GM12878 (cell line): ENCODE measurements at regions not wholly inside any gene's neighbourhood (a gene's known extent, or its start where the extent isn't known, plus 50 kb on each side); places are given as distances from the start of the nearest gene placed in this dataset.
"Not testable (repeated sequence)": the region's sequence is repeated elsewhere in the genome, so short reads cannot be mapped to it uniquely, and the experiment has no call there.

Source experiments
- ATAC-seq: fragments of 200-7000 bp; cut with Tn5 transposase; 3 replicates; pipeline ENCODE4 v1.9.1; 2020; ENCODE audit warnings: mild to moderate bottlenecking, moderate library complexity
- BruUV-seq: library from RNA; stranded (reverse); fragments of 400-500 nt; replicated peaks from 2 replicates; lab custom pipeline; 2021; lab: Mats Ljungman, UMichigan
- CTCF ChIA-PET: fragments of 300-600 bp; sonication (Branson Sonifier 250); formaldehyde crosslinking; extraction: SDS; loops from one replicate; lab custom pipeline; 2021; ENCODE audit warnings: inconsistent platforms; lab: Yijun Ruan, JAX
- POLR2A ChIA-PET: fragments of 350-600 bp; formaldehyde crosslinking; extraction: SDS; loops from one replicate; lab custom pipeline; 2021; ENCODE audit warnings: inconsistent platforms; lab: Charles Lee
- RAD21 ChIA-PET: fragments of 300-600 bp; sonication (Branson Sonifier 250); formaldehyde crosslinking; loops from one replicate; lab custom pipeline; 2023; ENCODE audit warnings: antibody characterized with exemption; ENCODE audit not compliant: unreplicated experiment; lab: Charles Lee
- SMC1A ChIA-PET: fragments of 300-600 bp; sonication (Branson Sonifier 250); formaldehyde crosslinking; loops from one replicate; lab custom pipeline; 2023; ENCODE audit not compliant: unreplicated experiment, uncharacterized antibody; lab: Charles Lee
- DNase-seq: peaks from one replicate; pipeline ENCODE4 v3.0.0-alpha.2; 2011; ENCODE audit warnings: low read depth, low spot score
- FAIRE-seq: peaks from 3 replicates; lab custom pipeline; 2011; peaks lifted over from hg19 to GRCh38; lab: Jason Lieb, UNC
- H2AFZ ChIP-seq: 2 replicates; pipeline ENCODE4 v1.6.0; 2011; ENCODE audit warnings: low read depth, low read length, control low read depth; ENCODE audit not compliant: control insufficient read depth
- H3K27ac ChIP-seq: 2 replicates; pipeline ENCODE4 v1.5.1; 2011; ENCODE audit warnings: control low read depth; ENCODE audit not compliant: control insufficient read depth, insufficient read depth
- H3K27me3 ChIP-seq, 2 experiments: replicated peaks in 1 of 2; 2 replicates each; pipeline versions ENCODE4 v1.6.0 to v1.6.1; 2011; ENCODE audit warnings: low read length in 1 of 2; ENCODE audit not compliant: control insufficient read depth in 2 of 2, insufficient read depth in 2 of 2
- H3K36me3 ChIP-seq, 2 experiments: 2 replicates each; pipeline ENCODE4 v1.5.1; 2011; ENCODE audit warnings: low read length in 1 of 2; ENCODE audit not compliant: control insufficient read depth in 2 of 2, insufficient read depth in 2 of 2
- H3K4me1 ChIP-seq: 2 replicates; pipeline ENCODE4 v1.6.1; 2011; ENCODE audit warnings: mild to moderate bottlenecking, low read length, moderate library complexity, mixed read lengths; ENCODE audit not compliant: control insufficient read depth, insufficient read depth
- H3K4me2 ChIP-seq: 2 replicates; pipeline ENCODE4 v1.6.0; 2011; ENCODE audit warnings: control low read depth; ENCODE audit not compliant: control insufficient read depth, insufficient read depth
- H3K4me3 ChIP-seq: fragments of 200-600 bp; sonication (generic); 2 replicates; pipeline ENCODE4 v1.5.1; 2016
- H3K79me2 ChIP-seq: 2 replicates; pipeline ENCODE4 v1.6.0; 2011; ENCODE audit warnings: low read length; ENCODE audit not compliant: control insufficient read depth, insufficient read depth
- H3K9ac ChIP-seq: 2 replicates; pipeline ENCODE4 v1.8.0; 2011; ENCODE audit warnings: low read length, control low read depth, mixed read lengths; ENCODE audit not compliant: control insufficient read depth, insufficient read depth
- H3K9me3 ChIP-seq: replicated peaks from 3 replicates; pipeline ENCODE4 v1.5.1; 2011; ENCODE audit warnings: mild to moderate bottlenecking, low read length; ENCODE audit not compliant: control insufficient read depth, insufficient read depth
- H4K20me1 ChIP-seq: 2 replicates; pipeline ENCODE4 v1.6.0; 2011; ENCODE audit not compliant: control insufficient read depth, insufficient read depth
- HCFC1 ChIP-seq: fragments of 150-350 bp; IDR thresholded peaks from 2 replicates; pipeline ENCODE4 v1.6.1; 2014; ENCODE audit warnings: low read length
- IKZF2 ChIP-seq, 2 experiments: fragments of 450-650 bp; IDR thresholded peaks; 2 replicates each; pipeline ENCODE4 v1.6.1; 2017; ENCODE audit warnings: mild to moderate bottlenecking in 2 of 2, moderate library complexity in 2 of 2
- NBN ChIP-seq: fragments of 450-650 bp; IDR thresholded peaks from 2 replicates; pipeline ENCODE4 v1.6.1; 2016
- RAD51 ChIP-seq: fragments of 450-650 bp; IDR thresholded peaks from 2 replicates; pipeline ENCODE4 v1.6.1; 2016; ENCODE audit warnings: moderate library complexity, mild to moderate bottlenecking, inconsistent platforms
- ZNF217 ChIP-seq: fragments of 450-650 bp; IDR thresholded peaks from 2 replicates; pipeline ENCODE4 v1.6.1; 2017; ENCODE audit warnings: antibody characterized with exemption, mild to moderate bottlenecking
- ZZZ3 ChIP-seq: IDR thresholded peaks from 2 replicates; pipeline ENCODE4 v1.6.1; 2011; ENCODE audit warnings: low read depth; ENCODE audit not compliant: control insufficient read depth, insufficient read length
- WGBS: methylation state at CpG from one replicate; pipeline ENCODE4 v1.1.6; 2016; ENCODE audit warnings: low lambda C conversion rate; ENCODE audit not compliant: insufficient replicate concordance, insufficient coverage; ENCODE audit errors: missing lambda C conversion rate; 5-methylcytosine and 5-hydroxymethylcytosine counted together
- in situ Hi-C: fragments of 300-500 bp; cut with MboI; formaldehyde crosslinking; loops from 9 replicates; pipeline ENCODE4 v1.14.3; 2018; ENCODE audit warnings: mixed read lengths
- intact Hi-C: fragments of 100-400 bp; cut with micrococcal nuclease; formaldehyde crosslinking; loops from one replicate; pipeline ENCODE4 v1.14.2; 2022; ENCODE audit not compliant: unreplicated experiment
- TF ChIP-seq, protein P1 (sequence below): fragments of 450-650 bp; IDR thresholded peaks from 2 replicates; pipeline ENCODE4 v1.6.1; 2017; ENCODE audit warnings: mild to moderate bottlenecking, moderate library complexity
- TF ChIP-seq, protein P2 (sequence below): fragments of 450-650 bp; IDR thresholded peaks from 2 replicates; pipeline ENCODE4 v1.6.1; 2016; ENCODE audit warnings: mild to moderate bottlenecking

DNA sequence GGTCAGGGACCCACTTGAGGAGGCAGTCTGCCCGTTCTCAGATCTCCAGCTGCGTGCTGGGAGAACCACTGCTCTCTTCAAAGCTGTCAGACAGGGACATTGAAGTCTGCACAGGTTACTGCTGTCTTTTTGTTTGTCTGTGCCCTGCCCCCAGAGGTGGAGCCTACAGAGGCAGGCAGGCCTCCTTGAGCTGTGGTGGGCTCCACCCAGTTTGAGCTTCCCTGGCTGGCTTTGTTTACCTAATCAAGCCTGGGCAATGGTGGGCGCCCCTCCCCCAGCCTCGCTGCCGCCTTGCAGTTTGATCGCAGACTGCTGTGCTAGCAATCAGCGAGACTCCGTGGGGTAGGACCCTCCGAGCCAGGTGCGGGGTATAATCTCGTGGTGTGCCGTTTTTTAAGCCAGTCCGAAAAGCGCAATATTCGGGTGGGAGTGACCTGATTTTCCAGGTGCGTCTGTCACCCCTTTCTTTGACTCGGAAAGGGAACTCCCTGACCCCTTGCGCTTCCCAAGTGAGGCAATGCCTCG, 375.4 kb downstream of the HTR1B start:
- H3K9ac ChIP-seq, H3K4me3 ChIP-seq, H3K27me3 ChIP-seq, FAIRE-seq, SMC1A ChIA-PET, POLR2A ChIA-PET, CTCF ChIA-PET, H3K4me2 ChIP-seq, intact Hi-C loops, RAD21 ChIA-PET, DNase-seq, H2AFZ ChIP-seq, BruUV-seq, H3K36me3 ChIP-seq, H3K27ac ChIP-seq, H3K79me2 ChIP-seq, H3K9me3 ChIP-seq, ATAC-seq, H3K4me1 ChIP-seq, H4K20me1 ChIP-seq, in situ Hi-C loops: not testable (repeated sequence)
- WGBS = 60% methylated on average over 18 of the region's 19 CpGs

DNA sequence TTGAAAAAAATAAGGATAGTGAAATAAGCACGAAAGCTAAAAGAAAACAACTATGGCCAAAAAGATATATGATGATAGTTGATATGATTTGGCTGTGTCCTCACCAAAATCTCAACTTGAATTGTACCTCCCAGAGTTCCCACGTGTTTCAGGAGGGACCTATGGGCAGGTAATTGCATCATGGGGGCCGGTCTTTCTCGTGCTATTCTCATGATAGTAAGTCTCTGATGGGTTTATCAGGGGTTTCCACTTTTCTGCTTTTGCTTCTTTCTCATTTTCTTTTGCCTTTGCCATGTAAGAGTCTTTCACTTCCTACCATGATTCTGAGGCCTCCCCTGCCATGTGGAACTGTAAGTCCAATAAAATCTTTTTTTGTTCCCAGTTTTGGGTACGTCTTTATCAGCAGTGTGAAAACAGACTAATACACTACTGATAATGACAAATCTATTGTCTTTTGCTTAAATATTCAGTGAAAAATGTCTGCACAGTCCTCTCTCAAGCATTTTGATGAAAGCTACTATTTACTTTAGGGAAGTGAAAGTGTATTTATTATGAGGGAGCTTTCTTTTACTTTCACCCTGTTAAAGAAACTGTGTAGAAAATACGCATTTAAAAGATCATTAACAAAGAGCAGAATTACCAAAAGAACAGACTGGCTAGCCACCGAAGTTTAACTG, 389.1 kb downstream of the HTR1B start:
- H2AFZ ChIP-seq = no peak overlapping the region
- FAIRE-seq (no peak), ATAC-seq (peak; percentile 95), DNase-seq (no peak)
- 20% methylated on average over 7 of the region's 7 CpGs for WGBS
- no peaks in the 10 kb centered on the region for H4K20me1 ChIP-seq
- intact Hi-C loops (no loop called here), in situ Hi-C loops (no loop called here)
- no peak overlapping the region for H3K4me3 ChIP-seq
- ChIA-PET SMC1A (interaction anchor here (0.6 to 1.8 kb wide), 5 partner anchors 19 to 391 kb away, joined by 3 to 4 read pairs (median 3); no protein-coding TSS in a partner anchor), RAD21 (interaction anchor here (1.1 kb wide), 1 partner anchor 287 kb away, joined by 3 read pairs; no protein-coding TSS in a partner anchor), POLR2A (interaction anchor here (0.6 kb wide), 2 partner anchors 11 to 50 kb away, joined by 4 read pairs; no protein-coding TSS in a partner anchor), CTCF (no interaction called here)
- no peaks in the 10 kb centered on the region for H3K9me3 ChIP-seq
- H3K9ac ChIP-seq = no peak overlapping the region
- H3K4me1 ChIP-seq = no peaks in the 10 kb centered on the region
- H3K4me2 ChIP-seq = no peak overlapping the region
- no TSS peak for BruUV-seq
- no peaks in the 10 kb centered on the region for H3K79me2 ChIP-seq
- no peak overlapping the region for H3K27ac ChIP-seq
- no peaks in the 10 kb centered on the region for H3K27me3 ChIP-seq
- no peaks in the 10 kb centered on the region for H3K36me3 ChIP-seq
- peak; percentile 69; the same call in 1 of the 2 replicates for TF ChIP-seq ZNF217
- TF ChIP-seq, protein P1, sequence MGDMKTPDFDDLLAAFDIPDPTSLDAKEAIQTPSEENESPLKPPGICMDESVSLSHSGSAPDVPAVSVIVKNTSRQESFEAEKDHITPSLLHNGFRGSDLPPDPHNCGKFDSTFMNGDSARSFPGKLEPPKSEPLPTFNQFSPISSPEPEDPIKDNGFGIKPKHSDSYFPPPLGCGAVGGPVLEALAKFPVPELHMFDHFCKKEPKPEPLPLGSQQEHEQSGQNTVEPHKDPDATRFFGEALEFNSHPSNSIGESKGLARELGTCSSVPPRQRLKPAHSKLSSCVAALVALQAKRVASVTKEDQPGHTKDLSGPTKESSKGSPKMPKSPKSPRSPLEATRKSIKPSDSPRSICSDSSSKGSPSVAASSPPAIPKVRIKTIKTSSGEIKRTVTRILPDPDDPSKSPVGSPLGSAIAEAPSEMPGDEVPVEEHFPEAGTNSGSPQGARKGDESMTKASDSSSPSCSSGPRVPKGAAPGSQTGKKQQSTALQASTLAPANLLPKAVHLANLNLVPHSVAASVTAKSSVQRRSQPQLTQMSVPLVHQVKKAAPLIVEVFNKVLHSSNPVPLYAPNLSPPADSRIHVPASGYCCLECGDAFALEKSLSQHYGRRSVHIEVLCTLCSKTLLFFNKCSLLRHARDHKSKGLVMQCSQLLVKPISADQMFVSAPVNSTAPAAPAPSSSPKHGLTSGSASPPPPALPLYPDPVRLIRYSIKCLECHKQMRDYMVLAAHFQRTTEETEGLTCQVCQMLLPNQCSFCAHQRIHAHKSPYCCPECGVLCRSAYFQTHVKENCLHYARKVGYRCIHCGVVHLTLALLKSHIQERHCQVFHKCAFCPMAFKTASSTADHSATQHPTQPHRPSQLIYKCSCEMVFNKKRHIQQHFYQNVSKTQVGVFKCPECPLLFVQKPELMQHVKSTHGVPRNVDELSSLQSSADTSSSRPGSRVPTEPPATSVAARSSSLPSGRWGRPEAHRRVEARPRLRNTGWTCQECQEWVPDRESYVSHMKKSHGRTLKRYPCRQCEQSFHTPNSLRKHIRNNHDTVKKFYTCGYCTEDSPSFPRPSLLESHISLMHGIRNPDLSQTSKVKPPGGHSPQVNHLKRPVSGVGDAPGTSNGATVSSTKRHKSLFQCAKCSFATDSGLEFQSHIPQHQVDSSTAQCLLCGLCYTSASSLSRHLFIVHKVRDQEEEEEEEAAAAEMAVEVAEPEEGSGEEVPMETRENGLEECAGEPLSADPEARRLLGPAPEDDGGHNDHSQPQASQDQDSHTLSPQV = 0 out of 2 replicates have a peak, but pooled peaks have one; percentile 63
- TF ChIP-seq, protein P2, sequence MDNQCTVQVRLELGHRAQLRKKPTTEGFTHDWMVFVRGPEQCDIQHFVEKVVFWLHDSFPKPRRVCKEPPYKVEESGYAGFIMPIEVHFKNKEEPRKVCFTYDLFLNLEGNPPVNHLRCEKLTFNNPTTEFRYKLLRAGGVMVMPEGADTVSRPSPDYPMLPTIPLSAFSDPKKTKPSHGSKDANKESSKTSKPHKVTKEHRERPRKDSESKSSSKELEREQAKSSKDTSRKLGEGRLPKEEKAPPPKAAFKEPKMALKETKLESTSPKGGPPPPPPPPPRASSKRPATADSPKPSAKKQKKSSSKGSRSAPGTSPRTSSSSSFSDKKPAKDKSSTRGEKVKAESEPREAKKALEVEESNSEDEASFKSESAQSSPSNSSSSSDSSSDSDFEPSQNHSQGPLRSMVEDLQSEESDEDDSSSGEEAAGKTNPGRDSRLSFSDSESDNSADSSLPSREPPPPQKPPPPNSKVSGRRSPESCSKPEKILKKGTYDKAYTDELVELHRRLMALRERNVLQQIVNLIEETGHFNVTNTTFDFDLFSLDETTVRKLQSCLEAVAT = 0 out of 2 replicates have a peak, but pooled peaks have one; percentile 31
- peak; percentile 68; the same call in 1 of the 2 replicates for TF ChIP-seq NBN
- no peak for TF ChIP-seq ZZZ3
- TF ChIP-seq HCFC1 = no peak
- peak; percentile 51 for TF ChIP-seq RAD51
- peak in 1 of 2 experiments; percentile 41; a peak in 2 of 4 replicates for TF ChIP-seq IKZF2 (IDR thresholded peaks at IDR 0.05)
